HepG2 (cell line): ENCODE measurements at regions not wholly inside any gene's neighbourhood (a gene's known extent, or its start where the extent isn't known, plus 50 kb on each side); places are given as distances from the start of the nearest gene placed in this dataset.

Source experiments
- CTCF ChIP-seq: sonication (generic); formaldehyde crosslinking; IDR thresholded peaks from 2 replicates; pipeline ENCODE4 v1.5.0; 2020; ENCODE audit warnings: mild to moderate bottlenecking, missing genetic modification reagents, moderate library complexity
- HOXA5 ChIP-seq: sonication (generic); formaldehyde crosslinking; IDR thresholded peaks from 2 replicates; pipeline ENCODE4 v1.4.0; 2020; ENCODE audit warnings: missing genetic modification reagents
- IRF1 ChIP-seq: sonication (generic); formaldehyde crosslinking; IDR thresholded peaks from 2 replicates; pipeline ENCODE4 v1.4.0; 2020; ENCODE audit warnings: low read depth, mild to moderate bottlenecking, missing genetic modification reagents
- RFX5 ChIP-seq: IDR thresholded peaks from 2 replicates; pipeline ENCODE4 v1.6.1; 2011; ENCODE audit warnings: low read depth, low read length, improper control_type of control experiment

GRCh38 chr19:28042516-28042915 is 1170.4 kb downstream of the UQCRFS1 start:
- TF ChIP-seq HOXA5 (no peak), CTCF (no peak), IRF1 (CRISPR knock-in tag) (no peak), RFX5 (no peak)
